ENCODE measurements at regions not wholly inside any gene's neighbourhood (a gene's known extent, or its start where the extent isn't known, plus 50 kb on each side); places are given as distances from the start of the nearest gene placed in this dataset.

- TF ChIP-seq CSRNP3 (CRISPR knock-in tag; IDR thresholded peaks at IDR 0.05) (no peak), OSR1 (CRISPR knock-in tag; IDR thresholded peaks at IDR 0.05) (no peak), ZNF8 (CRISPR knock-in tag; IDR thresholded peaks at IDR 0.05) (no peak), TOX (CRISPR knock-in tag; IDR thresholded peaks at IDR 0.05; ENCODE audit: borderline replicate concordance) (no peak), BACH2 (CRISPR knock-in tag; IDR thresholded peaks at IDR 0.05; ENCODE audit: borderline replicate concordance) (no peak), ESRRG (CRISPR knock-in tag; IDR thresholded peaks at IDR 0.05) (no peak), ISL1 (CRISPR knock-in tag; IDR thresholded peaks at IDR 0.05) (no peak), GLIS3 (CRISPR knock-in tag; IDR thresholded peaks at IDR 0.05) (no peak)
Observed at GRCh38 chrX:149259241-149259640, 245.9 kb downstream of the IDS start (continued).

GRCh38 chrX:149255860-149256259 is 249.2 kb downstream of the IDS start:
- TF ChIP-seq TOX (CRISPR knock-in tag; IDR thresholded peaks at IDR 0.05; ENCODE audit: borderline replicate concordance) (no peak), ESRRG (CRISPR knock-in tag; IDR thresholded peaks at IDR 0.05) (no peak), ARNTL (CRISPR knock-in tag; IDR thresholded peaks at IDR 0.05; ENCODE audit: borderline replicate concordance, low read depth) (no peak), PATZ1 (CRISPR knock-in tag; IDR thresholded peaks at IDR 0.05; ENCODE audit: borderline replicate concordance) (no peak), ISL1 (CRISPR knock-in tag; IDR thresholded peaks at IDR 0.05) (no peak), TCF4 (CRISPR knock-in tag; IDR thresholded peaks at IDR 0.05; ENCODE audit: borderline replicate concordance) (no peak), ZFP3 (CRISPR knock-in tag; IDR thresholded peaks at IDR 0.05) (no peak), ZC3H10 (CRISPR knock-in tag; IDR thresholded peaks at IDR 0.05) (no peak), OSR1 (CRISPR knock-in tag; IDR thresholded peaks at IDR 0.05) (no peak)
- no peak for ATAC-seq

GRCh38 chrX:149248073-149248625 is 257.0 kb downstream of the IDS start:
- TF ChIP-seq CSRNP3 (CRISPR knock-in tag; IDR thresholded peaks at IDR 0.05) (no peak), ISL1 (CRISPR knock-in tag; IDR thresholded peaks at IDR 0.05) (no peak), ESRRG (CRISPR knock-in tag; IDR thresholded peaks at IDR 0.05) (no peak), TOX (CRISPR knock-in tag; IDR thresholded peaks at IDR 0.05; ENCODE audit: borderline replicate concordance) (no peak), TCF4 (CRISPR knock-in tag; IDR thresholded peaks at IDR 0.05; ENCODE audit: borderline replicate concordance) (no peak)
- ATAC-seq = no peak

- no peak for ATAC-seq
- no peak for TF ChIP-seq ZNF70 (CRISPR knock-in tag; IDR thresholded peaks at IDR 0.05)
- no peak for TF ChIP-seq ZFP30 (CRISPR knock-in tag; IDR thresholded peaks at IDR 0.05)
- TF ChIP-seq GLIS3 (CRISPR knock-in tag; IDR thresholded peaks at IDR 0.05) = no peak
- no peak for TF ChIP-seq PPARA (CRISPR knock-in tag; IDR thresholded peaks at IDR 0.05; ENCODE audit: borderline replicate concordance)
- TF ChIP-seq TSHZ2 (CRISPR knock-in tag; IDR thresholded peaks at IDR 0.05) = no peak
- no peak for TF ChIP-seq BACH2 (CRISPR knock-in tag; IDR thresholded peaks at IDR 0.05; ENCODE audit: borderline replicate concordance)
- no peak for TF ChIP-seq CSDC2 (CRISPR knock-in tag; IDR thresholded peaks at IDR 0.05)
- TF ChIP-seq SNAI2 (CRISPR knock-in tag; IDR thresholded peaks at IDR 0.05) = no peak
- TF ChIP-seq CREB5 (CRISPR knock-in tag; IDR thresholded peaks at IDR 0.05; ENCODE audit: low read depth) = no peak
- TF ChIP-seq PATZ1 (CRISPR knock-in tag; IDR thresholded peaks at IDR 0.05; ENCODE audit: borderline replicate concordance) = no peak
- no peak for TF ChIP-seq ARNTL (CRISPR knock-in tag; IDR thresholded peaks at IDR 0.05; ENCODE audit: borderline replicate concordance, low read depth)
- TF ChIP-seq ZNF565 (CRISPR knock-in tag; conservative IDR thresholded peaks at IDR 0.05; ENCODE audit: low read depth) = no peak
- no peak for TF ChIP-seq ISL1 (CRISPR knock-in tag; IDR thresholded peaks at IDR 0.05)
- no peak for TF ChIP-seq RARB (CRISPR knock-in tag; IDR thresholded peaks at IDR 0.05)
Observed at GRCh38 chrX:149230689-149231088, 274.4 kb downstream of the IDS start.

All from SK-N-SH treated with all-trans-retinoic acid at 6 μM for 48 hours (cell line).